ENCODE measurements at regions not wholly inside any gene's neighbourhood (a gene's known extent, or its start where the extent isn't known, plus 50 kb on each side); places are given as distances from the start of the nearest gene placed in this dataset.

- no peak overlapping the region for H3K27ac Mint-ChIP-seq (ENCODE audit: unreplicated experiment)
- no peak overlapping the region for H3K4me3 Mint-ChIP-seq (ENCODE audit: unreplicated experiment)
- no peak for TF ChIP-seq CTCF (IDR thresholded peaks at IDR 0.05; ENCODE audit: unreplicated experiment)
These were observed 1090.7 kb upstream of the MIR17HG start for GRCh38 chr13:90256746-90257145.

GRCh38 chr13:90258129-90258528, 1089.4 kb upstream of the MIR17HG start:
- no peak overlapping the region for H3K4me3 Mint-ChIP-seq (ENCODE audit: unreplicated experiment)
- no peaks in the 10 kb centered on the region for H3K9me3 Mint-ChIP-seq (ENCODE audit: unreplicated experiment)
- no peak for DNase-seq (ENCODE audit: low spot score)
- no peaks in the 10 kb centered on the region for H3K36me3 Mint-ChIP-seq (ENCODE audit: low read depth, unreplicated experiment)
- no peak overlapping the region for H3K27ac Mint-ChIP-seq (ENCODE audit: unreplicated experiment)
- no peaks in the 10 kb centered on the region for H3K4me1 Mint-ChIP-seq (ENCODE audit: unreplicated experiment)
- no peaks in the 10 kb centered on the region for H3K27me3 Mint-ChIP-seq (ENCODE audit: unreplicated experiment)
- TF ChIP-seq CTCF (IDR thresholded peaks at IDR 0.05; ENCODE audit: unreplicated experiment) = no peak

More at GRCh38 chr13:90256746-90257145, 1090.7 kb upstream of the MIR17HG start:
- no peak for DNase-seq (ENCODE audit: low spot score)
- H3K4me1 Mint-ChIP-seq (ENCODE audit: unreplicated experiment) = no peaks in the 10 kb centered on the region
- H3K36me3 Mint-ChIP-seq (ENCODE audit: low read depth, unreplicated experiment) = no peaks in the 10 kb centered on the region
- no peaks in the 10 kb centered on the region for H3K27me3 Mint-ChIP-seq (ENCODE audit: unreplicated experiment)
- no peaks in the 10 kb centered on the region for H3K9me3 Mint-ChIP-seq (ENCODE audit: unreplicated experiment)

- H3K4me3 Mint-ChIP-seq (ENCODE audit: unreplicated experiment) = no peak overlapping the region
- H3K9me3 Mint-ChIP-seq (ENCODE audit: unreplicated experiment) = no peaks in the 10 kb centered on the region
- no peaks in the 10 kb centered on the region for H3K27me3 Mint-ChIP-seq (ENCODE audit: unreplicated experiment)
- no peaks in the 10 kb centered on the region for H3K4me1 Mint-ChIP-seq (ENCODE audit: unreplicated experiment)
- no peaks in the 10 kb centered on the region for H3K36me3 Mint-ChIP-seq (ENCODE audit: low read depth, unreplicated experiment)
- H3K27ac Mint-ChIP-seq (ENCODE audit: unreplicated experiment) = no peak overlapping the region
- no peak for DNase-seq (ENCODE audit: low spot score)
- no peak for TF ChIP-seq CTCF (IDR thresholded peaks at IDR 0.05; ENCODE audit: unreplicated experiment)
These were observed 1086.1 kb upstream of the MIR17HG start for GRCh38 chr13:90261343-90261742.

GRCh38 chr13:90270226-90270625, 1077.3 kb upstream of the MIR17HG start:
- no peak for DNase-seq (ENCODE audit: low spot score)
- Mint-ChIP-seq H3K36me3 (ENCODE audit: low read depth, unreplicated experiment) (no peaks in the 10 kb centered on the region), H3K9me3 (ENCODE audit: unreplicated experiment) (no peaks in the 10 kb centered on the region), H3K27me3 (ENCODE audit: unreplicated experiment) (no peaks in the 10 kb centered on the region), H3K4me1 (ENCODE audit: unreplicated experiment) (peaks cover 2% of the 10 kb centered on the region), H3K27ac (ENCODE audit: unreplicated experiment) (no peak overlapping the region), H3K4me3 (ENCODE audit: unreplicated experiment) (no peak overlapping the region)
- no peak for TF ChIP-seq CTCF (IDR thresholded peaks at IDR 0.05; ENCODE audit: unreplicated experiment)

- Mint-ChIP-seq H3K27me3 (ENCODE audit: unreplicated experiment) (no peaks in the 10 kb centered on the region), H3K36me3 (ENCODE audit: low read depth, unreplicated experiment) (no peaks in the 10 kb centered on the region), H3K27ac (ENCODE audit: unreplicated experiment) (no peak overlapping the region), H3K4me1 (ENCODE audit: unreplicated experiment) (peaks cover 2% of the 10 kb centered on the region), H3K9me3 (ENCODE audit: unreplicated experiment) (no peaks in the 10 kb centered on the region), H3K4me3 (ENCODE audit: unreplicated experiment) (no peak overlapping the region)
- no peak for DNase-seq (ENCODE audit: low spot score)
- TF ChIP-seq CTCF (IDR thresholded peaks at IDR 0.05; ENCODE audit: unreplicated experiment) = no peak
These were observed 1075.1 kb upstream of the MIR17HG start for GRCh38 chr13:90272356-90272755.
